ENCODE measurements at regions not wholly inside any gene's neighbourhood (a gene's known extent, or its start where the extent isn't known, plus 50 kb on each side); places are given as distances from the start of the nearest gene placed in this dataset.

GRCh38 chr5:152456815-152457443 lies 51.9 kb upstream of the NMUR2 start:
- ChIA-PET POLR2A (no interaction called here), CTCF (no interaction called here)
- Histone ChIP-seq H3K27me3 (ENCODE audit: control insufficient read depth, insufficient read depth, low read length) (no peaks in the 10 kb centered on the region), H3K9me3 (ENCODE audit: control insufficient read depth, insufficient read depth, low read length) (no peaks in the 10 kb centered on the region), H3K4me3 (ENCODE audit: low read depth, low read length) (no peak overlapping the region), H3K27ac (ENCODE audit: low read depth, low read length) (no peak overlapping the region)
- no peak for DNase-seq (ENCODE audit: low read depth, low spot score)
- TF ChIP-seq, protein P1, sequence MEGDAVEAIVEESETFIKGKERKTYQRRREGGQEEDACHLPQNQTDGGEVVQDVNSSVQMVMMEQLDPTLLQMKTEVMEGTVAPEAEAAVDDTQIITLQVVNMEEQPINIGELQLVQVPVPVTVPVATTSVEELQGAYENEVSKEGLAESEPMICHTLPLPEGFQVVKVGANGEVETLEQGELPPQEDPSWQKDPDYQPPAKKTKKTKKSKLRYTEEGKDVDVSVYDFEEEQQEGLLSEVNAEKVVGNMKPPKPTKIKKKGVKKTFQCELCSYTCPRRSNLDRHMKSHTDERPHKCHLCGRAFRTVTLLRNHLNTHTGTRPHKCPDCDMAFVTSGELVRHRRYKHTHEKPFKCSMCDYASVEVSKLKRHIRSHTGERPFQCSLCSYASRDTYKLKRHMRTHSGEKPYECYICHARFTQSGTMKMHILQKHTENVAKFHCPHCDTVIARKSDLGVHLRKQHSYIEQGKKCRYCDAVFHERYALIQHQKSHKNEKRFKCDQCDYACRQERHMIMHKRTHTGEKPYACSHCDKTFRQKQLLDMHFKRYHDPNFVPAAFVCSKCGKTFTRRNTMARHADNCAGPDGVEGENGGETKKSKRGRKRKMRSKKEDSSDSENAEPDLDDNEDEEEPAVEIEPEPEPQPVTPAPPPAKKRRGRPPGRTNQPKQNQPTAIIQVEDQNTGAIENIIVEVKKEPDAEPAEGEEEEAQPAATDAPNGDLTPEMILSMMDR (IDR thresholded peaks at IDR 0.05; ENCODE audit: low read depth, low read length), result no peak

- Histone ChIP-seq H3K9me3 (ENCODE audit: control insufficient read depth, insufficient read depth, low read length) (no peaks in the 10 kb centered on the region), H3K4me3 (ENCODE audit: low read depth, low read length) (no peak overlapping the region), H3K27ac (ENCODE audit: low read depth, low read length) (no peak overlapping the region), H3K27me3 (ENCODE audit: control insufficient read depth, insufficient read depth, low read length) (no peaks in the 10 kb centered on the region)
- ChIA-PET CTCF (no interaction called here), POLR2A (no interaction called here)
- TF ChIP-seq, protein P1 (IDR thresholded peaks at IDR 0.05; ENCODE audit: low read depth, low read length), result no peak
- DNase-seq (ENCODE audit: low read depth, low spot score), result no peak
These were observed 57.1 kb upstream of the NMUR2 start for GRCh38 chr5:152462021-152462721.

- TF ChIP-seq, protein P1 (IDR thresholded peaks at IDR 0.05; ENCODE audit: low read depth, low read length), result no peak
- ChIA-PET POLR2A (no interaction called here), CTCF (no interaction called here)
- no peak for DNase-seq (ENCODE audit: low read depth, low spot score)
- no peak overlapping the region for H3K27ac ChIP-seq (ENCODE audit: low read depth, low read length)
- H3K9me3 ChIP-seq (ENCODE audit: control insufficient read depth, insufficient read depth, low read length), result no peaks in the 10 kb centered on the region
- no peak overlapping the region for H3K4me3 ChIP-seq (ENCODE audit: low read depth, low read length)
- no peaks in the 10 kb centered on the region for H3K27me3 ChIP-seq (ENCODE audit: control insufficient read depth, insufficient read depth, low read length)
These were observed 59.0 kb upstream of the NMUR2 start for GRCh38 chr5:152464048-152464447.

DNA sequence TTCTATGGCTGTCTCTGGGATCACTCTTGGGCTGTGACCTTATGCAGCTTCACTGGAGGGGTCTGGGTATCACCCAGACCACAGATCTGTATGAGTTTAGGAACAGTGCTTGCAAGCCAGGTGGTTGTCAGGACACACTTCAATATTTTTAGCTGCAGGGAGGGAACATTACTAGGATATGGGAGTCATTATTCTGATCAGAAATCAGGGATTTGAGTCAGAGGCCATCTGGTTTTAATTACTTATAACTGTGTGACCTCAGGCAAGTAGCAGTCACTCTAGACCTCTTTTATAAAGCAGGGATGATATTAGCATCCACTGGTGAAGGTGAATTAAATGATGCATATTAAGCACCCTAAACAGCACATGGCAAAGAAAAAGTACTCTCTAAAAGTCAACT lies 60.1 kb upstream of the NMUR2 start:
- CTCF ChIA-PET, result no interaction called here
- Histone ChIP-seq H3K4me3 (ENCODE audit: low read depth, low read length) (no peak overlapping the region), H3K27ac (ENCODE audit: low read depth, low read length) (no peak overlapping the region), H3K27me3 (ENCODE audit: control insufficient read depth, insufficient read depth, low read length) (no peaks in the 10 kb centered on the region), H3K9me3 (ENCODE audit: control insufficient read depth, insufficient read depth, low read length) (no peaks in the 10 kb centered on the region)
- TF ChIP-seq, protein P1 (IDR thresholded peaks at IDR 0.05; ENCODE audit: low read depth, low read length), result no peak
- DNase-seq (ENCODE audit: low read depth, low spot score), result no peak
- POLR2A ChIA-PET, result no interaction called here

DNA sequence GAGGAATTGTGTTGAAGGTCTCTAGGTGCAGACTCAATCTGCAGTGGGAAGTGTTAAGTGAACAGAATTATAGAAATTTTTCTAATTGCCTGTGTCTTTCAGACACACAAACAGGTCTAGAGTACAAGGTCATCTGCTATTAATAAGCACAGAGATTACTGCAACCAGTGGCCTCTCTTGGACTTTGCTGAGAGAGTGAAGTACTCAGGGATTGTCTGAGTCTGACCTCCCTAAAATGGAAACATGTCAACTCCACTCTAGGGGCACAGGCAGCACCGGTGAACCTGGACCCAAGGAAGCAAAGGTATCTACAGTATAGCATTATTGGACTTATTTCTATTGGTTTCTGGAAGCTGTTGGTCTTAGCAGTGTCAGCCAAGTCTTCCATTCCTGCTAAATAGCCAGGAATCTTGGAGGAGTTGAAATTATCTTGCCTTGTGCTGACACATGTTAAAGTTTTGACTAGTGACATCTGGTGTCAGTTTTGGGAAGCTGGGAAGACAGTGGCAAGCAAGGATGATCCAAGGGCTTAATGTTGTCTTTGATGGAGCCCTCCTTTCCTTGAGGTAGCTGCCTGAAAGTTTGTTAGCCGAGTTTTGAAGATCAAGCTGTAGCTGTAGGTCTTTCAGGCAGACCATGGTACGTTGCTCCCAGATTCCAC lies 61.1 kb upstream of the NMUR2 start:
- H3K27me3 ChIP-seq (ENCODE audit: control insufficient read depth, insufficient read depth, low read length), result no peaks in the 10 kb centered on the region
- ChIA-PET CTCF (no interaction called here), POLR2A (no interaction called here)
- DNase-seq (ENCODE audit: low read depth, low spot score), result no peak
- no peaks in the 10 kb centered on the region for H3K9me3 ChIP-seq (ENCODE audit: control insufficient read depth, insufficient read depth, low read length)
- no peak overlapping the region for H3K27ac ChIP-seq (ENCODE audit: low read depth, low read length)
- H3K4me3 ChIP-seq (ENCODE audit: low read depth, low read length), result no peak overlapping the region
- TF ChIP-seq, protein P1 (IDR thresholded peaks at IDR 0.05; ENCODE audit: low read depth, low read length), result no peak
